ENCODE measurements at regions not wholly inside any gene's neighbourhood (a gene's known extent, or its start where the extent isn't known, plus 50 kb on each side); places are given as distances from the start of the nearest gene placed in this dataset.

DNA sequence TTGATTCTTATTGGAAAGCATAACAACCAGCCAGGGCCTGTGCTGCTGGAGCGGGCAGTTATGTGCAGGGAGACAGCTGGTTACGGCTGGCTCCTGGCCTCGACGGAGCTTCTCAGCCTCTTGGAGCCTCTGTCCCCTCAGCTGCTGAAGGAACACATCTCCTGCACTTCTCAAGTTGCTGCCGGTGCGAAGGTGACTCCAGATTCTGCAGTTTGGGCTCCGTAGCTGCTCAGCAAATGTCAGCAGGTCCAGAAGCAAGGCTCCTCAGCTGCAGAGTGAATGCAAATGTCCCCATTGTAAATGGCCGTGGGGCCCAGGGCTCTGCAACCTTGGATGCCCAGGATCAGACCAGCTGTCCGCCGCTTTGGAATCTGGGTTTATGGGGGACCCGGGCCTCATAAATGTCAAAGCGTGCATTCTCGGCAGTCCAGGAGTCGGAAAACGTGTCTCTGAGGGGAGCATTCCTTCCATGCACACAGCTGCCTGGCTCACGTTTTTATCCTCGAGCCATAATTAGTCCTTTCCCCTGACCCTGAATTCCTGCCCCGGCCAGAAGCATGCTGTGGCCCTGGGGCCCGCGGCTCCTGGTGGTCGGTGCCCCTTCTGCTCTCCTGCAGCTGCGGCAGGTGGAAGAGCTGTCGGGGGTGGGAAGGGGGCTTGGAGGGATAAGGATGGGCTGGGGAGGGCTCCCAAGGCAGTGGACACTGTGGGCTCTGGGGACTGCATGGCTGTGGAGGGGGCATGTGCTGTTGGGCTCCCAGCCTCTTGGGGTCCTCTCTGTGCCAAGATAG is 106.0 kb downstream of the KIF26A start:
- TF ChIP-seq, protein P1, sequence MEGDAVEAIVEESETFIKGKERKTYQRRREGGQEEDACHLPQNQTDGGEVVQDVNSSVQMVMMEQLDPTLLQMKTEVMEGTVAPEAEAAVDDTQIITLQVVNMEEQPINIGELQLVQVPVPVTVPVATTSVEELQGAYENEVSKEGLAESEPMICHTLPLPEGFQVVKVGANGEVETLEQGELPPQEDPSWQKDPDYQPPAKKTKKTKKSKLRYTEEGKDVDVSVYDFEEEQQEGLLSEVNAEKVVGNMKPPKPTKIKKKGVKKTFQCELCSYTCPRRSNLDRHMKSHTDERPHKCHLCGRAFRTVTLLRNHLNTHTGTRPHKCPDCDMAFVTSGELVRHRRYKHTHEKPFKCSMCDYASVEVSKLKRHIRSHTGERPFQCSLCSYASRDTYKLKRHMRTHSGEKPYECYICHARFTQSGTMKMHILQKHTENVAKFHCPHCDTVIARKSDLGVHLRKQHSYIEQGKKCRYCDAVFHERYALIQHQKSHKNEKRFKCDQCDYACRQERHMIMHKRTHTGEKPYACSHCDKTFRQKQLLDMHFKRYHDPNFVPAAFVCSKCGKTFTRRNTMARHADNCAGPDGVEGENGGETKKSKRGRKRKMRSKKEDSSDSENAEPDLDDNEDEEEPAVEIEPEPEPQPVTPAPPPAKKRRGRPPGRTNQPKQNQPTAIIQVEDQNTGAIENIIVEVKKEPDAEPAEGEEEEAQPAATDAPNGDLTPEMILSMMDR (conservative IDR thresholded peaks at IDR 0.05), result no peak
- no peak for TF ChIP-seq EZH2 (IDR thresholded peaks at IDR 0.05; ENCODE audit: low read depth)
